ENCODE measurements at regions not wholly inside any gene's neighbourhood (a gene's known extent, or its start where the extent isn't known, plus 50 kb on each side); places are given as distances from the start of the nearest gene placed in this dataset.

DNA sequence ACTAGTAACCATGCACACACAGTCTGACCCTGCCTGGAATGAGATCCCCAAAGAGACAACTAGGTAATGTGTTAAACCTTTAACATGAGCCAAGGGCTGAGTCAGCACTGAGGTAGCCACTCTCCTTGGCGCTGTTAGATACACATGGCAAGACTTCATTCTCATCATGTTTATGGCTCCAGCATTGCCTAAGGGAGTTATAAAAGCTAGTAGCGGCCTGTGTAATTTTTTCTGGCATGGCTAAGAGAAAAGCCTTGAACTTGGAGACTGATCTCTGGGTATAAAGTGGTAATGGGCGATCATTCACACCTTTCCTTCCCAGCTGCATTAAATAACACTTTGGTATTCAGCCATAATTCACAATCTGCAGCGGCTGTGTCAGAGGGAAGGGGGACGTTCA lies 779.7 kb upstream of the LRRC4C start:
- TF ChIP-seq, protein P1, sequence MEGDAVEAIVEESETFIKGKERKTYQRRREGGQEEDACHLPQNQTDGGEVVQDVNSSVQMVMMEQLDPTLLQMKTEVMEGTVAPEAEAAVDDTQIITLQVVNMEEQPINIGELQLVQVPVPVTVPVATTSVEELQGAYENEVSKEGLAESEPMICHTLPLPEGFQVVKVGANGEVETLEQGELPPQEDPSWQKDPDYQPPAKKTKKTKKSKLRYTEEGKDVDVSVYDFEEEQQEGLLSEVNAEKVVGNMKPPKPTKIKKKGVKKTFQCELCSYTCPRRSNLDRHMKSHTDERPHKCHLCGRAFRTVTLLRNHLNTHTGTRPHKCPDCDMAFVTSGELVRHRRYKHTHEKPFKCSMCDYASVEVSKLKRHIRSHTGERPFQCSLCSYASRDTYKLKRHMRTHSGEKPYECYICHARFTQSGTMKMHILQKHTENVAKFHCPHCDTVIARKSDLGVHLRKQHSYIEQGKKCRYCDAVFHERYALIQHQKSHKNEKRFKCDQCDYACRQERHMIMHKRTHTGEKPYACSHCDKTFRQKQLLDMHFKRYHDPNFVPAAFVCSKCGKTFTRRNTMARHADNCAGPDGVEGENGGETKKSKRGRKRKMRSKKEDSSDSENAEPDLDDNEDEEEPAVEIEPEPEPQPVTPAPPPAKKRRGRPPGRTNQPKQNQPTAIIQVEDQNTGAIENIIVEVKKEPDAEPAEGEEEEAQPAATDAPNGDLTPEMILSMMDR (IDR thresholded peaks at IDR 0.05; ENCODE audit: insufficient read depth, low read length), result no peak
- TF ChIP-seq POLR2AphosphoS5 (IDR thresholded peaks at IDR 0.05; ENCODE audit: low read depth), result no peak
